ENCODE measurements at regions not wholly inside any gene's neighbourhood (a gene's known extent, or its start where the extent isn't known, plus 50 kb on each side); places are given as distances from the start of the nearest gene placed in this dataset.
A peak's percentile ranks its signal among the peaks of the same experiment; 100 is the strongest.

DNA sequence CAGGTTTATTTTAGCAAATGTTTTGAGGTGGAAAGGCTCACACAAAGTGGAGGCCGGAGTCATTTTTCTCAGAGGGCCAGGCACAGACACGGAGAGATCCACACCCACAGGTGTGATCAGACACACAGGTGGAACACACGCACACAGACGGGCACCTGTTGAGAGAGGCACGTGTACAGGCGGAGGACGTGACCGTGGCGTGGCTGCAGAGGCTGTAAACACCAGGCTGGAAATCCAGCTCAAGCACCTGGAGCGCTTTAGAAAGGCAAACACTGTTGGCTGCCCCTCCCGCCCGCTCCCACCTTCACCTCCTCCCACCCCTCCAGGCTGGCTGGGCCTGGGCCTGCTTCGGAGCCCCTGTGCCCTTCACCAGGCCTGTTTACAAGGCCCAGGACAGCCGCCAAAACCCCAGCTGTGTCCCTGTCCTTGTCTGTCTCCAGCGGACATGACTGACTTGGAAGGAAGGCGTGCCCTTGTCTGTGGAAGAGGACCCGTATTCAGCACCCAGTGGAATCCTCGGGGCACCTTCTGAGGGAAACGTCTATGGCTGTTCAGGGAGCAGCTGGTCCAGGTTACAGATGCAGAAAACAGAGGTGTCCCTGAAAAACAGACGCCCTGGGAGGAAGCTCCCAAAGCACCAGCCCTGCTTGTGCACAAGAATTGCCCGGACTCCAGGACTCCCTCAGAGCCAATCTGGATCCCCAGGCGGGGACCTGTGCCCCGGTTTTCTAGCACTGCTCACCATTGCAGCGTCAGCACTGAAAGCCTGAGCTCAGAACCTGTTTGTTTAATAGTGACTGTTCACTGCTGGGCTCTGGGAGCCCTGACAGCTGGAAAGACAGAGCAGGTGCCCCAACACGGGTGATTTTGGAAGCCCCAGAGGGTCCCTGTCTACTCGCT lies 134.3 kb upstream of the HAAO start:
- TF ChIP-seq, protein P1, sequence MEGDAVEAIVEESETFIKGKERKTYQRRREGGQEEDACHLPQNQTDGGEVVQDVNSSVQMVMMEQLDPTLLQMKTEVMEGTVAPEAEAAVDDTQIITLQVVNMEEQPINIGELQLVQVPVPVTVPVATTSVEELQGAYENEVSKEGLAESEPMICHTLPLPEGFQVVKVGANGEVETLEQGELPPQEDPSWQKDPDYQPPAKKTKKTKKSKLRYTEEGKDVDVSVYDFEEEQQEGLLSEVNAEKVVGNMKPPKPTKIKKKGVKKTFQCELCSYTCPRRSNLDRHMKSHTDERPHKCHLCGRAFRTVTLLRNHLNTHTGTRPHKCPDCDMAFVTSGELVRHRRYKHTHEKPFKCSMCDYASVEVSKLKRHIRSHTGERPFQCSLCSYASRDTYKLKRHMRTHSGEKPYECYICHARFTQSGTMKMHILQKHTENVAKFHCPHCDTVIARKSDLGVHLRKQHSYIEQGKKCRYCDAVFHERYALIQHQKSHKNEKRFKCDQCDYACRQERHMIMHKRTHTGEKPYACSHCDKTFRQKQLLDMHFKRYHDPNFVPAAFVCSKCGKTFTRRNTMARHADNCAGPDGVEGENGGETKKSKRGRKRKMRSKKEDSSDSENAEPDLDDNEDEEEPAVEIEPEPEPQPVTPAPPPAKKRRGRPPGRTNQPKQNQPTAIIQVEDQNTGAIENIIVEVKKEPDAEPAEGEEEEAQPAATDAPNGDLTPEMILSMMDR (IDR thresholded peaks at IDR 0.05) = no peak
- peak in 2 of 3 donors; percentile 24 to 29 for TF ChIP-seq POLR2A (IDR thresholded peaks at IDR 0.05)

Measured in body of pancreas (tissue), 4 donors.